Naive thymus-derived CD8-positive, alpha-beta T cell (primary cell): ENCODE measurements at regions not wholly inside any gene's neighbourhood (a gene's known extent, or its start where the extent isn't known, plus 50 kb on each side); places are given as distances from the start of the nearest gene placed in this dataset.
"Not testable (repeated sequence)": the region's sequence is repeated elsewhere in the genome, so short reads cannot be mapped to it uniquely, and the experiment has no call there.

Experiments
- ATAC-seq, 2 donors: fragments of 150-1000 bp; cut with Tn5 transposase in 1 of 2; sonication (Bioruptor Pico), chemical (Tn5 transposase) in 1 of 2; 1 replicate in 1 of 2; 2 replicates in 1 of 2; pipeline ENCODE4 v1.10.0; 2021; ENCODE audit warnings: mild to moderate bottlenecking in 2 of 2, moderate library complexity in 2 of 2
- POLR2A ChIA-PET: fragments of 350-600 bp; sonication (Branson Sonifier 250); formaldehyde crosslinking; loops from one replicate; lab custom pipeline; 2021; ENCODE audit warnings: antibody characterized with exemption; lab: Charles Lee
- DNase-seq, 10 donors: peaks; one replicate each; pipeline versions ENCODE4 v3.0.0 to v3.0.0-alpha.2; 2020 to 2022
- H3K27ac Mint-ChIP-seq, 10 donors: one replicate each; pipeline ENCODE4 v1.8.0; 2020 to 2022; ENCODE audit warnings: mild to moderate bottlenecking in 10 of 10, mixed read lengths in 10 of 10, moderate library complexity in 4 of 10, inconsistent platforms in 1 of 10
- H3K27me3 Mint-ChIP-seq, 5 donors: one replicate each; pipeline ENCODE4 v1.8.0; 2021 to 2022; ENCODE audit warnings: mixed read lengths in 5 of 5
- H3K36me3 Mint-ChIP-seq, 3 donors: one replicate each; pipeline ENCODE4 v1.8.0; 2020 to 2022; ENCODE audit warnings: mixed read lengths in 3 of 3, mild to moderate bottlenecking in 2 of 3, inconsistent platforms in 1 of 3
- H3K4me1 Mint-ChIP-seq, 4 donors: one replicate each; pipeline ENCODE4 v1.8.0; 2021 to 2022; ENCODE audit warnings: mixed read lengths in 4 of 4
- H3K4me3 Mint-ChIP-seq, 10 donors: one replicate each; pipeline ENCODE4 v1.8.0; 2020 to 2022; ENCODE audit warnings: mild to moderate bottlenecking in 10 of 10, mixed read lengths in 10 of 10, moderate library complexity in 6 of 10, inconsistent platforms in 1 of 10
- H3K9me3 Mint-ChIP-seq, 9 donors: one replicate each; pipeline ENCODE4 v1.8.0; 2020 to 2022; ENCODE audit warnings: mixed read lengths in 9 of 9, mild to moderate bottlenecking in 3 of 9, inconsistent platforms in 1 of 9, moderate library complexity in 1 of 9

DNA sequence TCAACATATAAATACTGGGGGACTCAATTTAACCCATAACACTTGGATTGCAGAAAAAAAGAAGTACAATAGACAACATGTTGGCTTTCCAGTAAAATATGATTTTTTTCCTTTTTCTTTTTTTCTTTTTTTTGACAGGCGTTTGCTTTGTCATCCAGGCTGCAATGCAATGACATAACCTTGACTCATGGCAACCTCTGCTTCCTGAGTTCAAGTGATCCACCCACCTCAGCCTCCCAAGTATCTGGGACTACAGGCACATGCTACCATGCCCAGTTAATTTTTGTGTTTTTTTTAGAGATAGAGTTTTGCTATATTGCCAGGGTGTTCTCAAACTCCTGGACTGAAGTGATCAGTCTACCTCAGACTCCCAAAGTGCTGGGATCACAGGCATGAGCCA, 1512.0 kb upstream of the PRMT6 start:
- no peaks in the 10 kb centered on the region for H3K27me3 Mint-ChIP-seq
- DNase-seq: no peak
- H3K4me3 Mint-ChIP-seq: no peak overlapping the region
- no peak overlapping the region for H3K27ac Mint-ChIP-seq
- peaks cover 0 to 38% (median 8%) of the 10 kb centered on the region in 9 donors for H3K9me3 Mint-ChIP-seq
- H3K4me1 Mint-ChIP-seq: no peaks in the 10 kb centered on the region
- POLR2A ChIA-PET: no interaction called here
- ATAC-seq: no peak
- no peaks in the 10 kb centered on the region for H3K36me3 Mint-ChIP-seq

DNA sequence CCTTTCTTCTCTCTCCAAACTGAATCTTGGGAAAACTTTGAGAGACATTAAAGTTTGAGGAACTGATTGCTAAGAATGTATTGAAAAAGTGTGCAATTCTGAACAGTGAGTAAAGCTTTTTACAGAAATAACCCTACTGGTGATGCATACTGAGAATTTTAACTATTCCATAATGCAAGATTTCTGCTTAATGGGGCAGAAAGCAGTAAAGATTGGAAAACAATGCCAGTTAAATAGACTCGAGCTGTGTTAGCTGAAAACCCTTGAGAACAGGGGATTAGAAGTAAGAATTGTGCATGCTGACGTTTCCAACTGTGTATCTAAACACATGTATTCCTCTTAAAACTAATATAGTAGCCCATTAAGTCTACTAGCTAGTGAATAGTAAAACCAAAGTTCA, 1500.2 kb upstream of the PRMT6 start:
- no peaks in the 10 kb centered on the region for H3K4me1 Mint-ChIP-seq
- ATAC-seq (no peak), DNase-seq (no peak)
- POLR2A ChIA-PET: no interaction called here
- peaks cover 0 to 34% (median 9%) of the 10 kb centered on the region in 9 donors for H3K9me3 Mint-ChIP-seq
- no peaks in the 10 kb centered on the region for H3K36me3 Mint-ChIP-seq
- H3K27me3 Mint-ChIP-seq: no peaks in the 10 kb centered on the region
- H3K27ac Mint-ChIP-seq: no peak overlapping the region
- H3K4me3 Mint-ChIP-seq: no peak overlapping the region

- POLR2A ChIA-PET: no interaction called here
- H3K4me3 Mint-ChIP-seq: no peak overlapping the region
- DNase-seq (no peak), ATAC-seq (no peak)
- H3K9me3 Mint-ChIP-seq: peaks cover 3 to 34% (median 12%) of the 10 kb centered on the region in 9 donors
- no peaks in the 10 kb centered on the region for H3K27me3 Mint-ChIP-seq
- no peaks in the 10 kb centered on the region for H3K36me3 Mint-ChIP-seq
- H3K4me1 Mint-ChIP-seq: no peaks in the 10 kb centered on the region
- no peak overlapping the region for H3K27ac Mint-ChIP-seq
These were observed 1498.5 kb upstream of the PRMT6 start for GRCh38 chr1:105558023-105558422.

GRCh38 chr1:105565006-105565405, 1491.5 kb upstream of the PRMT6 start:
- Mint-ChIP-seq H3K36me3 (no peaks in the 10 kb centered on the region), H3K9me3 (peaks cover 3 to 26% (median 12%) of the 10 kb centered on the region in 9 donors), H3K27ac (no peak overlapping the region), H3K27me3 (no peaks in the 10 kb centered on the region), H3K4me3 (no peak overlapping the region), H3K4me1 (no peaks in the 10 kb centered on the region)
- DNase-seq: no peak
- no peak for ATAC-seq
- POLR2A ChIA-PET: no interaction called here

GRCh38 chr1:105585791-105586190, 1470.7 kb upstream of the PRMT6 start:
- no peak for DNase-seq
- Mint-ChIP-seq H3K4me1 (no peaks in the 10 kb centered on the region), H3K27ac (no peak overlapping the region), H3K36me3 (no peaks in the 10 kb centered on the region), H3K27me3 (no peaks in the 10 kb centered on the region), H3K4me3 (no peak overlapping the region), H3K9me3 (peaks cover 2 to 23% (median 9%) of the 10 kb centered on the region in 9 donors)
- POLR2A ChIA-PET: no interaction called here
- no peak for ATAC-seq

DNA sequence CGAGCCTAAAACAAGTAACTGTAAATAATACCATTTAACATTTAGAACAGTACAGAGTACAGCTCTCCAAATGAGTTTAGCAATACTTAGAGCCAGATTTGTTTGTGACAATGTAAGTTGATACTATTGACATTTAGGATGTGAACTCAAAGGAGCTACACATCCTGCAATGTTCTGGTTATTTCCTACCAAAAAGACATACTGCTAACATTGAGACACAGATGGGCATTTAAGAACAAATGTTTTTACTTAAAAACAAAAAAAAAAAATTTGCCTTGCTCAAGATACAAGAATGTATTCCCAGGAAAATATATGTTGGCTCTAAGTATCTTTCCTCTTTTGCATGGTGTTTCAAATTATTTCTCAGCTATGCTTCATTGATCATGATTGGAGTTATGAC, 1464.8 kb upstream of the PRMT6 start:
- POLR2A ChIA-PET: no interaction called here
- H3K4me1 Mint-ChIP-seq: no peaks in the 10 kb centered on the region
- no peak for ATAC-seq
- DNase-seq: no peak
- peaks cover 0 to 24% (median 9%) of the 10 kb centered on the region in 9 donors for H3K9me3 Mint-ChIP-seq
- no peak overlapping the region for H3K4me3 Mint-ChIP-seq
- H3K36me3 Mint-ChIP-seq: no peaks in the 10 kb centered on the region
- H3K27me3 Mint-ChIP-seq: no peaks in the 10 kb centered on the region
- H3K27ac Mint-ChIP-seq: no peak overlapping the region

DNA sequence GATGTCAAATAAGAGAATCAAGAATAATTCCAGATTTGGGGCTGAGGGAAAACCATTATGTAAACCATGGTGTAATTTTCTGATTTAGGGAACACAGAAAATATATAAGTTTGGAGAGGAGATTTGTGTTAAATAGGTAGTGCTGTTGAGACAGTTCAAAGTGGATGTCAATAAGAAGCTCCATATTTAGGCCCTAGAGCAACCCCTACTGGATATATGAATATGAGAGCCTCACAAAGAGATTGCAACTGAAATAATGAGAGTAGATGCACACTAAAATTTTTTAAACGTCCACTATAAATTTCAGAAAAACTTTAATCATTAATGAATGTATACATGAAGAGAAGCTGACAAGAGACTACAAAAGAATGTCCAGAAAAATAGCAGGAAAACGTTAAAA, 1447.8 kb upstream of the PRMT6 start:
- no peak overlapping the region for H3K27ac Mint-ChIP-seq
- H3K27me3 Mint-ChIP-seq: no peaks in the 10 kb centered on the region
- H3K36me3 Mint-ChIP-seq: no peaks in the 10 kb centered on the region
- peaks cover 0 to 13% (median 8%) of the 10 kb centered on the region in 9 donors for H3K9me3 Mint-ChIP-seq
- DNase-seq (no peak), ATAC-seq (no peak)
- no peak overlapping the region for H3K4me3 Mint-ChIP-seq
- no peaks in the 10 kb centered on the region for H3K4me1 Mint-ChIP-seq
- POLR2A ChIA-PET: no interaction called here

- H3K4me3 Mint-ChIP-seq: no peak overlapping the region
- DNase-seq: no peak
These were observed 1430.0 kb upstream of the PRMT6 start for GRCh38 chr1:105626276-105626987.

DNA sequence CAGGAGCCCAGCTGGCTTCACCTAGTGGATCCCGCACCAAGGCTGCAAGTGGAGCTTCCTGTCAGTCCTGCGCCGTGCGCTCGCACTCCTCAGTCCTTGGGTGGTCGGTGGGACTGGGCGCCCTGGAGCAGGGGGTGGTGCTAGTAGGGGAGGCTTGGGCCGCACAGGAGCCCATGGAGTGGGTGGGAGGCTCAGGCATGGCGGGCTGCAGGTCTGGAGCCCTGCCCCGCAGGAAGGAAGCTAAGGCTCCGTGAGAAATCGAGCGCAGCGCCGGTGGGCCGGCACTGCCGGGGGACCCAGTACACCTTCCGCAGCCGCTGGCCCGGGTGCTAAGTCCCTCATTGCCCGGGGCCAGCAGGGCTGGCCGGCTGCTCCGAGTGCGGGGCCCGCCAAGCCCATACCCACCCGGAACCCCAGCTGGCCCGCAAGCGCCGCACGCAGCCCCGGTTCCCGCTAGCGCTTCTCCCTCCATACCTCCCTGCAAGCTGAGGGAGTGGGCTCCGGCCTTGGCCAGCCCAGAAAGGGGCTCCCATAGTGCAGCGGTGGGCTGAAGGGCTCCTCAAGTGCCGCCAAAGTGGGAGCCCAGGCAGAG, 1425.2 kb upstream of the PRMT6 start:
- H3K27ac Mint-ChIP-seq, DNase-seq, POLR2A ChIA-PET, H3K36me3 Mint-ChIP-seq, ATAC-seq, H3K4me1 Mint-ChIP-seq, H3K27me3 Mint-ChIP-seq, H3K4me3 Mint-ChIP-seq: not testable (repeated sequence)
- H3K9me3 Mint-ChIP-seq: peaks cover 0 to 22% (median 8%) of the 10 kb centered on the region in 9 donors

More at GRCh38 chr1:105626276-105626987, 1430.0 kb upstream of the PRMT6 start:
- H3K9me3 Mint-ChIP-seq: peaks cover 0 to 10% (median 7%) of the 10 kb centered on the region in 9 donors
- no peak for ATAC-seq
- H3K27ac Mint-ChIP-seq: no peak overlapping the region
- H3K36me3 Mint-ChIP-seq: peaks cover 0 to 4% (median 0%) of the 10 kb centered on the region in 3 donors
- no peaks in the 10 kb centered on the region for H3K27me3 Mint-ChIP-seq
- POLR2A ChIA-PET: no interaction called here
- H3K4me1 Mint-ChIP-seq: no peaks in the 10 kb centered on the region

GRCh38 chr1:105632342-105633196, 1423.9 kb upstream of the PRMT6 start:
- Mint-ChIP-seq H3K36me3 (no peaks in the 10 kb centered on the region), H3K4me1 (no peaks in the 10 kb centered on the region), H3K27ac (no peak overlapping the region), H3K27me3 (no peaks in the 10 kb centered on the region), H3K9me3 (peaks cover 0 to 26% (median 8%) of the 10 kb centered on the region in 9 donors), H3K4me3 (no peak overlapping the region)
- POLR2A ChIA-PET: no interaction called here
- DNase-seq (no peak), ATAC-seq (no peak)

GRCh38 chr1:105636052-105636451, 1420.4 kb upstream of the PRMT6 start:
- H3K9me3 Mint-ChIP-seq: peaks cover 0 to 44% (median 9%) of the 10 kb centered on the region in 9 donors
- POLR2A ChIA-PET: no interaction called here
- no peak for DNase-seq
- ATAC-seq: no peak
- H3K4me3 Mint-ChIP-seq: no peak overlapping the region
- no peaks in the 10 kb centered on the region for H3K4me1 Mint-ChIP-seq
- H3K36me3 Mint-ChIP-seq: no peaks in the 10 kb centered on the region
- no peak overlapping the region for H3K27ac Mint-ChIP-seq
- H3K27me3 Mint-ChIP-seq: no peaks in the 10 kb centered on the region

GRCh38 chr1:105641407-105641806, 1415.1 kb upstream of the PRMT6 start:
- Mint-ChIP-seq H3K36me3 (peaks cover 0 to 4% (median 0%) of the 10 kb centered on the region in 3 donors), H3K27me3 (no peaks in the 10 kb centered on the region), H3K4me1 (no peaks in the 10 kb centered on the region), H3K4me3 (no peak overlapping the region), H3K9me3 (peaks cover 0 to 60% (median 17%) of the 10 kb centered on the region in 9 donors), H3K27ac (no peak overlapping the region)
- no peak for ATAC-seq
- POLR2A ChIA-PET: no interaction called here
- DNase-seq: no peak

DNA sequence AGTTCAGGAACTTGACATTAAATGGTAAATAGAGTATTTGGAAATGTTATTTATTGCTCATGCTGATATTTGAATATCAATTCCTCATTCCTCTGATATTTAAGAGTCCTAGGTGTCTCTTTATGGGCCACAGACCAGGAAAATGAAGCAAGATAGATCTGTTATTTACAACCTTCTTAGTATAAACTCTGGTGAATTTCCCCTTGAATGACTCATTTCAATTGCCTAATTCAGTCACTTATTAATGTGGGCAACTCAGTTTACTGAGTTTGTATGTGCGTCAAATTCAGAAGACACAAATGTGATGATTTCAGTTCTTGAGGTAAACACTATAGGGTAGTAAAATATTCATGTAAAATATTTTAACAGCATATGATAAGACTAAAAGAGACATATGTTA, 1404.4 kb upstream of the PRMT6 start:
- POLR2A ChIA-PET: no interaction called here
- Mint-ChIP-seq H3K27ac (no peak overlapping the region), H3K4me3 (no peak overlapping the region), H3K36me3 (no peaks in the 10 kb centered on the region), H3K27me3 (no peaks in the 10 kb centered on the region), H3K9me3 (peaks cover 0 to 29% (median 9%) of the 10 kb centered on the region in 9 donors), H3K4me1 (no peaks in the 10 kb centered on the region)
- ATAC-seq: no peak
- no peak for DNase-seq
